H1 (cell line): ENCODE measurements at regions not wholly inside any gene's neighbourhood (a gene's known extent, or its start where the extent isn't known, plus 50 kb on each side); places are given as distances from the start of the nearest gene placed in this dataset.

Experiments used
- CTCF ChIA-PET: fragments of 300-600 bp; sonication (Branson Sonifier 250); formaldehyde crosslinking; loops from one replicate; lab custom pipeline; 2021; ENCODE audit not compliant: partially characterized antibody; lab: Charles Lee
- POLR2A ChIA-PET: fragments of 300-600 bp; sonication (Branson Sonifier 250); formaldehyde crosslinking; loops from one replicate; lab custom pipeline; 2021; ENCODE audit warnings: inconsistent platforms; ENCODE audit not compliant: partially characterized antibody; lab: Charles Lee
- DNase-seq, 2 experiments: peaks; one replicate each; pipeline versions ENCODE4 v3.0.0 to v3.0.0-alpha.2; 2010 to 2022; ENCODE audit warnings: low spot score in 2 of 2, low read depth in 1 of 2, mixed read lengths in 1 of 2
- FAIRE-seq: peaks from 2 replicates; lab custom pipeline; 2011; peaks lifted over from hg19 to GRCh38; lab: Jason Lieb, UNC
- H2AFZ ChIP-seq: 2 replicates; pipeline ENCODE4 v1.8.1; 2012; ENCODE audit warnings: low read length, inconsistent platforms
- H2AK5ac ChIP-seq: 2 replicates; pipeline ENCODE4 v1.6.1; 2013; ENCODE audit warnings: low read depth, low read length
- H2BK120ac ChIP-seq: replicated peaks from 2 replicates; pipeline ENCODE3; 2013; ENCODE audit warnings: low read depth, low read length, inconsistent platforms
- H2BK12ac ChIP-seq: 2 replicates; pipeline ENCODE4 v1.6.1; 2013; ENCODE audit warnings: low read depth, low read length
- H2BK15ac ChIP-seq: 2 replicates; pipeline ENCODE4 v1.6.1; 2013; ENCODE audit warnings: low read length
- H2BK20ac ChIP-seq: 2 replicates; pipeline ENCODE4 v1.6.1; 2013; ENCODE audit warnings: low read length
- H2BK5ac ChIP-seq: 2 replicates; pipeline ENCODE4 v1.6.1; 2013; ENCODE audit warnings: low read depth, low read length
- H3K14ac ChIP-seq: 2 replicates; pipeline ENCODE4 v1.6.1; 2013; ENCODE audit warnings: inconsistent platforms; ENCODE audit not compliant: insufficient read length
- H3K18ac ChIP-seq: 2 replicates; pipeline ENCODE4 v1.6.1; 2013; ENCODE audit warnings: low read length; ENCODE audit errors: extremely low read depth
- H3K23ac ChIP-seq: 2 replicates; pipeline ENCODE4 v1.6.1; 2013; ENCODE audit warnings: inconsistent platforms; ENCODE audit not compliant: insufficient read length
- H3K23me2 ChIP-seq: 2 replicates; pipeline ENCODE4 v1.6.1; 2013; ENCODE audit warnings: low read depth, low read length
- H3K27ac ChIP-seq: 2 replicates; pipeline ENCODE4 v1.6.1; 2011; ENCODE audit warnings: low read depth, low read length, inconsistent platforms
- H3K27me3 ChIP-seq, 4 experiments: replicated peaks in 1 of 4; 1 replicate in 1 of 4; 2 replicates in 3 of 4; pipeline versions ENCODE4 v1.6.1 to v1.8.1; 2011 to 2013; ENCODE audit warnings: low read length in 3 of 4, mild to moderate bottlenecking in 3 of 4, inconsistent platforms in 2 of 4, mixed read lengths in 2 of 4, moderate library complexity in 1 of 4; ENCODE audit not compliant: control insufficient read depth in 3 of 4, insufficient read depth in 3 of 4; ENCODE audit errors: extremely low read depth in 1 of 4
- H3K36me3 ChIP-seq, 4 experiments: 2 replicates each; pipeline versions ENCODE4 v1.6.1 to v1.8.1; 2011 to 2013; ENCODE audit warnings: mild to moderate bottlenecking in 4 of 4, low read length in 3 of 4, moderate library complexity in 2 of 4, control low read depth in 1 of 4, inconsistent platforms in 1 of 4; ENCODE audit not compliant: insufficient read depth in 4 of 4, control insufficient read depth in 2 of 4
- H3K4ac ChIP-seq: replicated peaks from 2 replicates; pipeline ENCODE3; 2013; ENCODE audit warnings: low read length, low read depth, mixed read lengths, inconsistent platforms; ENCODE audit not compliant: insufficient read length
- H3K4me1 ChIP-seq, 4 experiments: replicated peaks in 1 of 4; 1 replicate in 1 of 4; 2 replicates in 3 of 4; pipeline versions ENCODE4 v1.6.1 to v1.8.1; 2011 to 2013; ENCODE audit warnings: low read length in 3 of 4, inconsistent platforms in 2 of 4, mixed read lengths in 1 of 4; ENCODE audit not compliant: insufficient read depth in 4 of 4, control insufficient read depth in 3 of 4
- H3K4me2 ChIP-seq, 2 experiments: 2 replicates each; pipeline versions ENCODE4 v1.6.1 to v1.8.1; 2011 to 2013; ENCODE audit warnings: low read depth in 2 of 2, low read length in 2 of 2, control low read depth in 1 of 2, inconsistent platforms in 1 of 2, mild to moderate bottlenecking in 1 of 2; ENCODE audit not compliant: insufficient read depth in 1 of 2
- H3K4me3 ChIP-seq, 4 experiments: fragments of 200-600, 300-600 bp in 1 of 4; sonication (generic), shearing (Covaris generic), sonication (Bioruptor Twin) in 1 of 4; 2 replicates each; pipeline versions ENCODE4 v1.5.1 to v1.8.1; 2011 to 2016; ENCODE audit warnings: low read length in 4 of 4, low read depth in 3 of 4, control low read depth in 2 of 4, inconsistent platforms in 2 of 4, mild to moderate bottlenecking in 2 of 4, mixed read lengths in 1 of 4, moderate library complexity in 1 of 4; ENCODE audit not compliant: insufficient read depth in 2 of 4; ENCODE audit errors: extremely low read depth in 1 of 4
- H3K56ac ChIP-seq: replicated peaks from 2 replicates; pipeline ENCODE3; 2013; ENCODE audit warnings: low read depth, mild to moderate bottlenecking, mixed read lengths, low read length, inconsistent platforms; ENCODE audit not compliant: insufficient read length
- H3K79me1 ChIP-seq: 2 replicates; pipeline ENCODE4 v1.6.1; 2013; ENCODE audit warnings: low read depth, low read length, control low read depth
- H3K79me2 ChIP-seq, 2 experiments: 2 replicates each; pipeline versions ENCODE4 v1.6.1 to v1.8.1; 2012 to 2013; ENCODE audit warnings: low read length in 2 of 2, mild to moderate bottlenecking in 2 of 2, inconsistent platforms in 1 of 2; ENCODE audit not compliant: insufficient read depth in 2 of 2, control insufficient read depth in 1 of 2
- H3K9ac ChIP-seq, 4 experiments: replicated peaks in 1 of 4; 1 replicate in 1 of 4; 2 replicates in 3 of 4; pipeline versions ENCODE4 v1.6.1 to v1.8.1; 2011 to 2013; ENCODE audit warnings: low read depth in 3 of 4, low read length in 3 of 4, control low read depth in 2 of 4, mild to moderate bottlenecking in 2 of 4, moderate library complexity in 2 of 4, inconsistent platforms in 1 of 4; ENCODE audit errors: extremely low read depth in 1 of 4
- H3K9me3 ChIP-seq, 2 experiments: 2 replicates each; pipeline versions ENCODE4 v1.6.1 to v1.8.1; 2012 to 2013; ENCODE audit warnings: mild to moderate bottlenecking in 2 of 2, moderate library complexity in 2 of 2, control low read depth in 1 of 2, inconsistent platforms in 1 of 2, low read depth in 1 of 2, low read length in 1 of 2, mixed read lengths in 1 of 2; ENCODE audit not compliant: insufficient read depth in 2 of 2
- H4K20me1 ChIP-seq, 2 experiments: replicated peaks in 1 of 2; 2 replicates each; pipeline versions ENCODE3 to v1.8.1; 2011 to 2013; ENCODE audit warnings: inconsistent platforms in 2 of 2, low read length in 2 of 2, mild to moderate bottlenecking in 1 of 2; ENCODE audit not compliant: insufficient read depth in 2 of 2, control insufficient read depth in 1 of 2
- H4K5ac ChIP-seq: 2 replicates; pipeline ENCODE4 v1.6.1; 2013; ENCODE audit warnings: low read length, low read depth, mixed read lengths, inconsistent platforms; ENCODE audit not compliant: insufficient read length
- H4K8ac ChIP-seq: 2 replicates; pipeline ENCODE4 v1.8.0; 2013; ENCODE audit warnings: mild to moderate bottlenecking, moderate library complexity, low read length, inconsistent platforms; ENCODE audit not compliant: insufficient read depth; ENCODE audit errors: extremely low read depth
- H4K91ac ChIP-seq: replicated peaks from 2 replicates; pipeline ENCODE3; 2013; ENCODE audit warnings: low read length, mixed read lengths, inconsistent platforms; ENCODE audit not compliant: insufficient read length
- KDM4A ChIP-seq: IDR thresholded peaks from one replicate; pipeline ENCODE4 v1.7.1; 2012; ENCODE audit warnings: low read depth, mild to moderate bottlenecking, moderate library complexity, low read length, inconsistent platforms; ENCODE audit not compliant: severe bottlenecking
- ZNF274 ChIP-seq: IDR thresholded peaks from 2 replicates; pipeline ENCODE4 v1.7.0; 2012; ENCODE audit warnings: low read length, borderline replicate concordance; ENCODE audit errors: extremely low read depth
- WGBS, 2 experiments: shearing (Covaris generic) in 1 of 2; methylation state at CpG; one replicate each; pipeline versions ENCODE4 v1.1.6 to v1.1.7; 2013 to 2015; ENCODE audit warnings: low lambda C conversion rate in 2 of 2, mixed read lengths in 2 of 2, inconsistent platforms in 1 of 2, low coverage in 1 of 2, missing lambda C conversion rate in 1 of 2; ENCODE audit not compliant: insufficient replicate concordance in 2 of 2, insufficient coverage in 1 of 2, insufficient read length in 1 of 2; ENCODE audit errors: extremely low coverage in 1 of 2, missing lambda C conversion rate in 1 of 2; 5-methylcytosine and 5-hydroxymethylcytosine counted together

- Histone ChIP-seq H3K56ac (no peak overlapping the region), H4K5ac (no peak overlapping the region), H3K14ac (no peak overlapping the region), H3K9me3 (no peaks in the 10 kb centered on the region), H3K36me3 (no peaks in the 10 kb centered on the region), H4K91ac (no peak overlapping the region), H4K20me1 (no peaks in the 10 kb centered on the region), H3K27me3 (no peaks in the 10 kb centered on the region), H3K4ac (no peak overlapping the region), H3K23me2 (no peaks in the 10 kb centered on the region; the same call in 1 of the 2 replicates), H3K18ac (no peak overlapping the region), H3K9ac (no peak overlapping the region), H2BK20ac (no peak overlapping the region), H4K8ac (no peak overlapping the region), H2AFZ (no peak overlapping the region), H2AK5ac (no peak overlapping the region), H2BK120ac (no peak overlapping the region), H3K4me3 (no peak overlapping the region), H2BK15ac (no peak overlapping the region), H3K79me2 (no peaks in the 10 kb centered on the region), H3K79me1 (no peaks in the 10 kb centered on the region), H3K23ac (no peak overlapping the region), H3K4me1 (no peaks in the 10 kb centered on the region), H3K4me2 (no peak overlapping the region), H2BK5ac (no peak overlapping the region), H2BK12ac (no peak overlapping the region), H3K27ac (no peak overlapping the region)
- FAIRE-seq (no peak), DNase-seq (no peak)
- CTCF ChIA-PET = no interaction called here
- POLR2A ChIA-PET = no interaction called here
- TF ChIP-seq ZNF274 = no peak
- no peak for TF ChIP-seq KDM4A
- WGBS, 2 experiments = 87% methylated on average over 6 of the region's 6 CpGs; no CpG with 5 or more reads in 1 of the 2 experiments
These were observed 272.5 kb upstream of the KLHL29 start for GRCh38 chr2:23112517-23112916.
